ENCODE measurements at regions not wholly inside any gene's neighbourhood (a gene's known extent, or its start where the extent isn't known, plus 50 kb on each side); places are given as distances from the start of the nearest gene placed in this dataset.

DNA sequence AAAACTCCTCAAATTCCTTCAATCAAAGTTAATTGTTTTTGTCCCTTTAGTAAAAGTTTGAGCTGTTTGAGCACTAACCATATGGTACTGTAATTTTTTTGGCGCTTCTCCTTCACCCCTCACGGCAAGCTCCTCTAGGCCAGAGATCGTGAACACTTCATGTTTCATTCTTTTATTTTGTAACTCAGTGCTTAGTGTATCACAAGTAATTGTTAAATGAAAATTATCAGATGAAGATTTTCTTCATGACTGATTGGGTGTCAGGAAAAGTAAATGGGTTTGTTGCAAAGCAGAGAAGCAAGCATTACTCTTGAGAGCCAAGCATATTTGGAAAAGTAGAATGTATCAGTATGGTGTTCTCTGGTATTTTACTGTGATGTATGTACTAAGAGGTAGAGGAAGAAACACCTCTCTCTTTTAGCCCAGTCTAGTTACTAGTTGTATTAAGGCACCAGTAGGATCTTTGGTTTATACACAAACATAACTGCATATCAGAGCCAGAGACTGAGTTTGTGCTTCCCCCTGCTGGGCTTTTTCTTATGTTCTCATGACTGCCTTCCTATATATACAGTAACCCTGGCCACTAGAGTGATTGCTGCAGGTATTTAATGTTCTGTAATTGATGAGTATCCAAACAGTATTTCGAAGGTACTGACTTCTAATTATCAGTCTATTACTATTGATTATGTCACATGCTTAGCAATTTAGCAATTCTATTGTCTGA lies 202.3 kb upstream of the KLHL1 start:
- Histone ChIP-seq H3K4me3 (ENCODE audit: low read depth in 1 of 3, low read length in 3 of 3) (no peak overlapping the region), H3K36me3 (ENCODE audit: control insufficient read depth in 3 of 3, insufficient read depth in 2 of 3, low read depth in 1 of 3, low read length in 3 of 3) (no peaks in the 10 kb centered on the region), H3K27me3 (ENCODE audit: control insufficient read depth in 3 of 3, insufficient read depth in 3 of 3, low read length in 3 of 3) (no peaks in the 10 kb centered on the region), H3K9me3 (ENCODE audit: control insufficient read depth in 2 of 2, insufficient read depth in 1 of 2, low read depth in 1 of 2, low read length in 1 of 2) (no peaks in the 10 kb centered on the region), H3K4me1 (ENCODE audit: control insufficient read depth in 3 of 3, insufficient read depth in 2 of 3, low read depth in 1 of 3, low read length in 2 of 3) (no peaks in the 10 kb centered on the region), H3K27ac (ENCODE audit: low read depth in 1 of 3, low read length in 2 of 3) (no peak overlapping the region)
- no peak for FAIRE-seq
- WGBS, 3 donors: 22 to 26% (median 24%) methylated on average over 4 of the region's 4 CpGs
- DNase-seq: peak; percentile 26 to 59

DNA sequence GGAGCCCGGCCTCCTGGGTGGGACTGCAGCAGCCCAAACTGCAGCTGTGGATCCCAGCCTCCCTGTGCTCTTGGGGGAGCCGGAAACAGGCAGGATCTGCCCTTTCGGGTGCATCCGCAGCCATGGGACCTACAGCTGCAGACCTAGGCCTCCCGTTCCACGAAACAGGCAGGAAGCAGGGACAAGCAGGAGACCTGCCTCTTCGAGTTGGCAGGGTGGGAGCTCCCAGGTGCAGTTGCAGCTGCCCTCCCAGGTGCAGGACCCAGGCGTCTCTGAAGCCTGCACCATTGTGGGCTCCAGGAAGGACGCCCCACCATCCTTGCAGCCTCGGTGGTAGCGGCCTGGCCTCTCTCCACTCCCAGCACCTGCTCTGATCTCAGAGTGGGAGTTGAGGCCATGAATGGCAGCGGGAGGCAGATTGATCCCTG lies 189.0 kb upstream of the KLHL1 start:
- no peaks in the 10 kb centered on the region for H3K4me1 ChIP-seq (ENCODE audit: control insufficient read depth in 3 of 3, insufficient read depth in 2 of 3, low read depth in 1 of 3, low read length in 2 of 3)
- FAIRE-seq (no peak), DNase-seq (no peak)
- 81 to 89% (median 86%) methylated on average over 12 of the region's 12 CpGs for WGBS, 3 donors
- H3K36me3 ChIP-seq (ENCODE audit: control insufficient read depth in 3 of 3, insufficient read depth in 2 of 3, low read depth in 1 of 3, low read length in 3 of 3): no peaks in the 10 kb centered on the region
- H3K27ac ChIP-seq (ENCODE audit: low read depth in 1 of 3, low read length in 2 of 3): no peak overlapping the region
- H3K27me3 ChIP-seq (ENCODE audit: control insufficient read depth in 3 of 3, insufficient read depth in 3 of 3, low read length in 3 of 3): no peaks in the 10 kb centered on the region
- no peak overlapping the region for H3K4me3 ChIP-seq (ENCODE audit: low read depth in 1 of 3, low read length in 3 of 3)
- peaks cover 0 to 11% of the 10 kb centered on the region in 2 donors for H3K9me3 ChIP-seq (ENCODE audit: control insufficient read depth in 2 of 2, insufficient read depth in 1 of 2, low read depth in 1 of 2, low read length in 1 of 2)

DNA sequence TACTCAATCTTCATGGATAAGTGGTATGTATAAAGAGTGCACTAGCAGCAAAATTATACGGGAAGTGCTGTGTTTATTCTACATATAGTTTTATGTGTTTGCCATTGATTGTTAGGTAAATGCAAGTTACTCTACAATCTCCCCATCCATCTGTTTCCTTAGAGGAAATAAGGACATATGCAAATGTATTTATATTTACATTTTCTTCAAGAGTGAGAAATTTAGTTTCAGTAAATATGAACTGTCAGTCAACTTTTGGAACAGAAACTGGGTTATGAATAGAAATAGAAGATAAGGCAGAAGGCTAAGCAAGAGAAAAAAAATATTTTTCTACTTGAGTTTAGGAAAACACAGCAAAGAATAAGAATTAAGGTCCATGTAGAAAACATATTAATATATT lies 176.1 kb upstream of the KLHL1 start:
- WGBS, 3 donors: 53 to 76% (median 53%) methylated on average over 1 of the region's 1 CpG
- H3K27me3 ChIP-seq (ENCODE audit: control insufficient read depth in 3 of 3, insufficient read depth in 3 of 3, low read length in 3 of 3): no peaks in the 10 kb centered on the region
- DNase-seq (no peak), FAIRE-seq (no peak)
- no peaks in the 10 kb centered on the region for H3K4me1 ChIP-seq (ENCODE audit: control insufficient read depth in 3 of 3, insufficient read depth in 2 of 3, low read depth in 1 of 3, low read length in 2 of 3)
- H3K4me3 ChIP-seq (ENCODE audit: low read depth in 1 of 3, low read length in 3 of 3): no peak overlapping the region
- no peaks in the 10 kb centered on the region for H3K36me3 ChIP-seq (ENCODE audit: control insufficient read depth in 3 of 3, insufficient read depth in 2 of 3, low read depth in 1 of 3, low read length in 3 of 3)
- H3K27ac ChIP-seq (ENCODE audit: low read depth in 1 of 3, low read length in 2 of 3): no peak overlapping the region
- H3K9me3 ChIP-seq (ENCODE audit: control insufficient read depth in 2 of 2, insufficient read depth in 1 of 2, low read depth in 1 of 2, low read length in 1 of 2): no peaks in the 10 kb centered on the region

DNA sequence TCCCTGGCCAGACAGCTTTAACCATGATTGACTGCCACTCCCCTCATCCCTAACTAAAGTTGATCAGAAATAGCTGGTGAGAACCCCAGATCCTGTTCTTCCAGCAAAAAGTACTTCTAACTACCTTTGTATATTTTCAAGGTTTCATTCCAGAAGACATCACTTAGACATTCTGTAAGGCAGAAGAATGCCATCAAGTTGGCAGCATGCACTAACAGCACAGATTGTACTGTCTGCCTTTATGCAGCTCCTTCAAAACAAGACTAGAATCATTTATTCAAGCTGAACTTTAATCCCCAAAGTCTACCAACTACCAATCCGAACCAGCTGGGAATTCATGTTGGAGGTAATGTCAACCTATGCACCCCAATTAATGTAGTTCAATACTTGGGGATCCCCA lies 167.6 kb upstream of the KLHL1 start:
- 65 to 66% (median 65%) methylated on average over 1 of the region's 1 CpG for WGBS, 3 donors
- no peak overlapping the region for H3K27ac ChIP-seq (ENCODE audit: low read depth in 1 of 3, low read length in 2 of 3)
- no peaks in the 10 kb centered on the region for H3K9me3 ChIP-seq (ENCODE audit: control insufficient read depth in 2 of 2, insufficient read depth in 1 of 2, low read depth in 1 of 2, low read length in 1 of 2)
- no peaks in the 10 kb centered on the region for H3K27me3 ChIP-seq (ENCODE audit: control insufficient read depth in 3 of 3, insufficient read depth in 3 of 3, low read length in 3 of 3)
- H3K36me3 ChIP-seq (ENCODE audit: control insufficient read depth in 3 of 3, insufficient read depth in 2 of 3, low read depth in 1 of 3, low read length in 3 of 3): no peaks in the 10 kb centered on the region
- FAIRE-seq (no peak), DNase-seq (no peak)
- no peak overlapping the region for H3K4me3 ChIP-seq (ENCODE audit: low read depth in 1 of 3, low read length in 3 of 3)
- no peaks in the 10 kb centered on the region for H3K4me1 ChIP-seq (ENCODE audit: control insufficient read depth in 3 of 3, insufficient read depth in 2 of 3, low read depth in 1 of 3, low read length in 2 of 3)

DNA sequence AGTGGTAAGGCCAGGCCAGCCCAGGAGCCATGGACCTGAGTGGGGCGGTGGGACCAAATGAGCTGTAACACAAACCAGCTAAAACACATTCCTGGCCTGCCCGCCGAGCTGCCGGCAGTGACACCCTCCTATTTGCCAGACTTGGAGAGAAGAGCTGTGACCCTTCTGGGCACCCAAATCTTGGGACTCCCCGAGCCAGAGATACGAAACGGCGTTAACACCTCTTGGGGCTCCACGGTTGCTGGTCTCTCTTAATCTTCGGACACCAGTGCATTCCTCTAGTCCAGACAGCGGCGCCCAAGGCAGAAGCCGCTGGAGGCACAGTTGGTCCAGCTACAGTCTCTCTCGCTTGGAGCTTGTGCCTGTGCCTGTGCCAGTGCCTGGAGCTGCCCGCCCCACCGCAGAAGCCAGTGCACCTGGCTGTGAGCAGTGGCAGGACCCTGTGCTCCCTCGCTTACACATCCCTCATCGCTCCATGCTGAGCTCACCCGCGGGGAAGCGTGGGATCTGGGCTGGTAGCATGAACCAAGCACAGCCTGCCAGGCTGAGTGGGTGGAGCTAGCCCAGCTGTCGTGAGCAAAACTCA lies 147.2 kb upstream of the KLHL1 start:
- Histone ChIP-seq H3K27me3 (ENCODE audit: control insufficient read depth in 3 of 3, insufficient read depth in 3 of 3, low read length in 3 of 3) (no peaks in the 10 kb centered on the region), H3K9me3 (ENCODE audit: control insufficient read depth in 2 of 2, insufficient read depth in 1 of 2, low read depth in 1 of 2, low read length in 1 of 2) (no peaks in the 10 kb centered on the region), H3K27ac (ENCODE audit: low read depth in 1 of 3, low read length in 2 of 3) (no peak overlapping the region), H3K36me3 (ENCODE audit: control insufficient read depth in 3 of 3, insufficient read depth in 2 of 3, low read depth in 1 of 3, low read length in 3 of 3) (no peaks in the 10 kb centered on the region), H3K4me1 (ENCODE audit: control insufficient read depth in 3 of 3, insufficient read depth in 2 of 3, low read depth in 1 of 3, low read length in 2 of 3) (no peaks in the 10 kb centered on the region), H3K4me3 (ENCODE audit: low read depth in 1 of 3, low read length in 3 of 3) (no peak overlapping the region)
- FAIRE-seq (no peak), DNase-seq (no peak)
- WGBS, 3 donors: 90 to 93% (median 93%) methylated on average over 22 of the region's 22 CpGs

DNA sequence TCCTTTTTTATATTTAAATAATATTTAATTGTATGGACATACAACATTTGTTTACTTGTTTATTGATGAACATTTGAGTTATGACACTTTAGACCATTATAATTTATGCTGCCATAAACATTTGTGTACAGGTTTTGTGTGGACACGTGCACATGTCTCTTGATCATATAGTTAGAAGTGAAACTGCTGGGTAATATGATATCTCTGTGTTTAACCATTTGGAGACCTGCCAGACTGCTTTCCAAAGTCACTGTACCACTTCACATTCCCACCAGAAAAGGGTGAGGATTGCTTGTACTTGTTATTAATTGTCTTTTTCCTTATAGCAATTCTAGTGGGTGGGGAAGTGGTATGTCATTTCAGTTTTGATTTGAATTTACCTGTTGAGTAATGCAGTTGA lies 145.6 kb upstream of the KLHL1 start:
- DNase-seq: no peak
- no peaks in the 10 kb centered on the region for H3K27me3 ChIP-seq (ENCODE audit: control insufficient read depth in 3 of 3, insufficient read depth in 3 of 3, low read length in 3 of 3)
- H3K36me3 ChIP-seq (ENCODE audit: control insufficient read depth in 3 of 3, insufficient read depth in 2 of 3, low read depth in 1 of 3, low read length in 3 of 3): no peaks in the 10 kb centered on the region
- no peak overlapping the region for H3K27ac ChIP-seq (ENCODE audit: low read depth in 1 of 3, low read length in 2 of 3)
- H3K4me3 ChIP-seq (ENCODE audit: low read depth in 1 of 3, low read length in 3 of 3): no peak overlapping the region
- WGBS, 3 donors: 8 to 24% (median 10%) methylated on average over 1 of the region's 1 CpG
- no peaks in the 10 kb centered on the region for H3K4me1 ChIP-seq (ENCODE audit: control insufficient read depth in 3 of 3, insufficient read depth in 2 of 3, low read depth in 1 of 3, low read length in 2 of 3)
- peaks cover 0 to 7% of the 10 kb centered on the region in 2 donors for H3K9me3 ChIP-seq (ENCODE audit: control insufficient read depth in 2 of 2, insufficient read depth in 1 of 2, low read depth in 1 of 2, low read length in 1 of 2)
- no peak for FAIRE-seq

DNA sequence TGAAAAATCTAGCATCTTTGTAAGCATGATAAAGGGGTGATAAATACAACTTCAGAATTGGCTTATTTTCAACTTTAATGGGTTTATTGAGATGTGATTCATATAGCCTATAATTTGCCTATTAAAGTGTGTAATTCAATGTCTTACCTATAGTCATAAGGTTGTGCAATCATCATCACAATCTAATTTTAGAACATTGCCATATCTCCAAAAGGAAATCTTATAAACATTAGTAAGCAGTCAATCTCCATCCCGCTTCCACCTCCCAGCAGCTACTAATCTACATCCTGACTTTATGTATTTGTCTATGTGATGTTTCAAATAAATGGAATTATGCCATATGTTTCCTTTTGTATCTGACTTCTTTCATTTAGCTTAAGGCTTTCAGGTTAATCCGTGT lies 145.2 kb upstream of the KLHL1 start:
- no peak for FAIRE-seq

DNA sequence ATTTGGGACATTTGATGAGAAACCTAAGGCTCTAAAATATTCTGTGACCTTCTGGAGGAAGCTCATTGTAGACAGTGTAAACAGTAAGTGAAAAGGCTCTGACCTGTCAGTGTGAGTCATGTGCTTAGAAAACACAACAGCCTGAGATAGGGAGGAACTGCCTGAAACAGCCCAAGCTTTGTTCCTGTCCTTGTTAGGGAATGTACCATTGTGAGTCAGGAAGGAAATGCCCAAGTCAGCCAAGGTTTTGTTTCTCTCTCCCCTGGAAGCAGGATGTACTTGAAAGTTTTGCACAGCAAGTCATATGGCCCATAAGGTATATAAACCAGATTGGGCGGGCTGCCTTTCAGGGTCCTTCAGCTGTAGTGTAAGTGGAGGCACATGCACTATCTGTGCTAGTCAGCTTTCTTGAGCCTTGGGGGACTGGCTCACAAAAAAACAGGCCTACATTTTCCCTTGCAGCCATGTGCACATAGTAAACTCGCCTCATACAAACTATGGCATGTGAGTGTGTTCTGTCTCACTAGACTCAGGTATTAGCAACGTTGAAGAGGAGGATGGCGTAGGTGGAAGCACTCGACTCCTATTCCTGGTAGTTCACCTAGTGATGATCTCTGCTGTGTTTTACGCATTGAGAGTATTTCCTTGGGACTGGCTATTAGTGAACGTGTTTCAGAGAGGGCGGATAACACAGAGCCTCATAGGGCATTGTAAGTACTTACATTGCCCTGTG lies 141.2 kb upstream of the KLHL1 start:
- Histone ChIP-seq H3K27ac (ENCODE audit: low read depth in 1 of 3, low read length in 2 of 3) (no peak overlapping the region), H3K4me3 (ENCODE audit: low read depth in 1 of 3, low read length in 3 of 3) (no peak overlapping the region), H3K36me3 (ENCODE audit: control insufficient read depth in 3 of 3, insufficient read depth in 2 of 3, low read depth in 1 of 3, low read length in 3 of 3) (no peaks in the 10 kb centered on the region), H3K9me3 (ENCODE audit: control insufficient read depth in 2 of 2, insufficient read depth in 1 of 2, low read depth in 1 of 2, low read length in 1 of 2) (peaks cover 0 to 7% of the 10 kb centered on the region in 2 donors), H3K4me1 (ENCODE audit: control insufficient read depth in 3 of 3, insufficient read depth in 2 of 3, low read depth in 1 of 3, low read length in 2 of 3) (no peaks in the 10 kb centered on the region), H3K27me3 (ENCODE audit: control insufficient read depth in 3 of 3, insufficient read depth in 3 of 3, low read length in 3 of 3) (no peaks in the 10 kb centered on the region)
- DNase-seq: peak; percentile 2 to 3
- 85 to 91% (median 88%) methylated on average over 8 of the region's 8 CpGs for WGBS, 3 donors
- FAIRE-seq: no peak

More for the DNA sequence above, 145.2 kb upstream of the KLHL1 start:
- peaks cover 0 to 7% of the 10 kb centered on the region in 2 donors for H3K9me3 ChIP-seq (ENCODE audit: control insufficient read depth in 2 of 2, insufficient read depth in 1 of 2, low read depth in 1 of 2, low read length in 1 of 2)
- H3K4me3 ChIP-seq (ENCODE audit: low read depth in 1 of 3, low read length in 3 of 3): no peak overlapping the region
- H3K27me3 ChIP-seq (ENCODE audit: control insufficient read depth in 3 of 3, insufficient read depth in 3 of 3, low read length in 3 of 3): no peaks in the 10 kb centered on the region
- H3K4me1 ChIP-seq (ENCODE audit: control insufficient read depth in 3 of 3, insufficient read depth in 2 of 3, low read depth in 1 of 3, low read length in 2 of 3): no peaks in the 10 kb centered on the region
- WGBS, 3 donors: 46 to 60% (median 58%) methylated on average over 2 of the region's 2 CpGs
- no peak overlapping the region for H3K27ac ChIP-seq (ENCODE audit: low read depth in 1 of 3, low read length in 2 of 3)
- no peak for DNase-seq
- H3K36me3 ChIP-seq (ENCODE audit: control insufficient read depth in 3 of 3, insufficient read depth in 2 of 3, low read depth in 1 of 3, low read length in 3 of 3): no peaks in the 10 kb centered on the region
